Neural progenitor cell (in vitro differentiated cells): ENCODE measurements at regions not wholly inside any gene's neighbourhood (a gene's known extent, or its start where the extent isn't known, plus 50 kb on each side); places are given as distances from the start of the nearest gene placed in this dataset.

Experiments used
- EZH2 ChIP-seq: fragments of 200-600 bp; sonication (generic); IDR thresholded peaks from 2 replicates; pipeline ENCODE4 v1.6.1; 2017; ENCODE audit warnings: antibody characterized with exemption, mild to moderate bottlenecking, moderate library complexity
- EZH2phosphoT487 ChIP-seq: fragments of 200-600 bp; sonication (generic); IDR thresholded peaks from 2 replicates; pipeline ENCODE4 v1.6.1; 2017; ENCODE audit warnings: antibody characterized with exemption
- TF ChIP-seq, protein P1 (sequence below): fragments of 200-600 bp; sonication (generic); IDR thresholded peaks from 2 replicates; pipeline ENCODE4 v1.5.1; 2017; ENCODE audit warnings: antibody characterized with exemption, mild to moderate bottlenecking

- TF ChIP-seq, protein P1, sequence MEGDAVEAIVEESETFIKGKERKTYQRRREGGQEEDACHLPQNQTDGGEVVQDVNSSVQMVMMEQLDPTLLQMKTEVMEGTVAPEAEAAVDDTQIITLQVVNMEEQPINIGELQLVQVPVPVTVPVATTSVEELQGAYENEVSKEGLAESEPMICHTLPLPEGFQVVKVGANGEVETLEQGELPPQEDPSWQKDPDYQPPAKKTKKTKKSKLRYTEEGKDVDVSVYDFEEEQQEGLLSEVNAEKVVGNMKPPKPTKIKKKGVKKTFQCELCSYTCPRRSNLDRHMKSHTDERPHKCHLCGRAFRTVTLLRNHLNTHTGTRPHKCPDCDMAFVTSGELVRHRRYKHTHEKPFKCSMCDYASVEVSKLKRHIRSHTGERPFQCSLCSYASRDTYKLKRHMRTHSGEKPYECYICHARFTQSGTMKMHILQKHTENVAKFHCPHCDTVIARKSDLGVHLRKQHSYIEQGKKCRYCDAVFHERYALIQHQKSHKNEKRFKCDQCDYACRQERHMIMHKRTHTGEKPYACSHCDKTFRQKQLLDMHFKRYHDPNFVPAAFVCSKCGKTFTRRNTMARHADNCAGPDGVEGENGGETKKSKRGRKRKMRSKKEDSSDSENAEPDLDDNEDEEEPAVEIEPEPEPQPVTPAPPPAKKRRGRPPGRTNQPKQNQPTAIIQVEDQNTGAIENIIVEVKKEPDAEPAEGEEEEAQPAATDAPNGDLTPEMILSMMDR, result no peak
- TF ChIP-seq EZH2phosphoT487 (no peak), EZH2 (no peak)
These were observed 1561.3 kb upstream of the GOT2 start for GRCh38 chr16:60295451-60295850.
